Stimulated activated CD4-positive, alpha-beta T cell treated with anti-CD3 and anti-CD28 coated beads, Interleukin-2, amount 100 ng/mL, for 24 hours (primary cell): ENCODE measurements at regions not wholly inside any gene's neighbourhood (a gene's known extent, or its start where the extent isn't known, plus 50 kb on each side); places are given as distances from the start of the nearest gene placed in this dataset.
"Not testable (repeated sequence)": the region's sequence is repeated elsewhere in the genome, so short reads cannot be mapped to it uniquely, and the experiment has no call there.

Experiments
- DNase-seq, 2 donors: peaks; one replicate each; pipeline ENCODE4 v3.0.0-alpha.2; 2020

GRCh38 chr5:176060472-176061268 lies 92.6 kb upstream of the THOC3 start:
- peak in 1 of 2 donors; percentile 36 for DNase-seq

- DNase-seq = not testable (repeated sequence)
Measured at GRCh38 chr5:176061269-176061622, 93.1 kb upstream of the THOC3 start.

- DNase-seq = not testable (repeated sequence)
Measured at GRCh38 chr5:176061660-176062059, 93.5 kb upstream of the THOC3 start.

- DNase-seq = not testable (repeated sequence)
Measured at GRCh38 chr5:176066262-176066945, 98.3 kb upstream of the THOC3 start.

- DNase-seq = not testable (repeated sequence)
Measured at GRCh38 chr5:176067162-176067561, 99.0 kb upstream of the THOC3 start.

- not testable (repeated sequence) for DNase-seq
Measured at GRCh38 chr5:176067948-176068347, 99.8 kb upstream of the THOC3 start.

- DNase-seq = not testable (repeated sequence)
Measured at GRCh38 chr5:176073996-176074571, 106.0 kb upstream of the THOC3 start.

GRCh38 chr5:176083717-176084116 lies 115.6 kb upstream of the THOC3 start:
- DNase-seq = not testable (repeated sequence)

- not testable (repeated sequence) for DNase-seq
Measured at GRCh38 chr5:176103083-176103482, 135.0 kb upstream of the THOC3 start.

GRCh38 chr5:176112888-176113287 lies 125.3 kb upstream of the SIMC1 start:
- not testable (repeated sequence) for DNase-seq

- DNase-seq = not testable (repeated sequence)
Measured at GRCh38 chr5:176113673-176114335, 124.4 kb upstream of the SIMC1 start.

- not testable (repeated sequence) for DNase-seq
Measured at GRCh38 chr5:176114825-176115224, 123.4 kb upstream of the SIMC1 start.

GRCh38 chr5:176117699-176118238 lies 120.5 kb upstream of the SIMC1 start:
- not testable (repeated sequence) for DNase-seq

GRCh38 chr5:176122361-176122760 lies 115.9 kb upstream of the SIMC1 start:
- not testable (repeated sequence) for DNase-seq

GRCh38 chr5:176124120-176124519 lies 114.1 kb upstream of the SIMC1 start:
- DNase-seq = not testable (repeated sequence)

- DNase-seq = no peak
Measured at GRCh38 chr5:176131771-176132170, 106.5 kb upstream of the SIMC1 start.

GRCh38 chr5:176132471-176133288 lies 105.5 kb upstream of the SIMC1 start:
- DNase-seq = no peak

GRCh38 chr5:176133289-176133870 lies 104.8 kb upstream of the SIMC1 start:
- peak; percentile 21 to 36 for DNase-seq

GRCh38 chr5:176133877-176134276 lies 104.3 kb upstream of the SIMC1 start:
- DNase-seq = no peak

- DNase-seq = no peak
Measured at GRCh38 chr5:176134529-176135223, 103.5 kb upstream of the SIMC1 start.

- not testable (repeated sequence) for DNase-seq
Measured at GRCh38 chr5:176140138-176140537, 98.1 kb upstream of the SIMC1 start.
